SJCRH30 (cell line): ENCODE measurements at regions not wholly inside any gene's neighbourhood (a gene's known extent, or its start where the extent isn't known, plus 50 kb on each side); places are given as distances from the start of the nearest gene placed in this dataset.
A peak's percentile ranks its signal among the peaks of the same experiment; 100 is the strongest.

Source experiments
- DNase-seq, 2 experiments: peaks; one replicate each; pipeline ENCODE4 v3.0.0-alpha.2; 2015 to 2020
- H3K27ac ChIP-seq: fragments of 250-450 bp; sonication (Bioruptor Pico); 2 replicates; pipeline ENCODE4 v1.5.1; 2020; ENCODE audit warnings: mild to moderate bottlenecking, moderate library complexity
- H3K27me3 ChIP-seq: fragments of 250-450 bp; sonication (Bioruptor Pico); 2 replicates; pipeline ENCODE4 v1.5.1; 2020; ENCODE audit warnings: mild to moderate bottlenecking, moderate library complexity
- H3K36me3 ChIP-seq: fragments of 250-450 bp; sonication (Bioruptor Pico); 2 replicates; pipeline ENCODE4 v1.5.1; 2020; ENCODE audit warnings: mild to moderate bottlenecking, moderate library complexity
- H3K4me1 ChIP-seq: fragments of 250-450 bp; sonication (Bioruptor Pico); 2 replicates; pipeline ENCODE4 v1.5.1; 2020; ENCODE audit warnings: mild to moderate bottlenecking, moderate library complexity
- H3K4me3 ChIP-seq: fragments of 250-450 bp; sonication (Bioruptor Pico); 2 replicates; pipeline ENCODE4 v1.5.1; 2020; ENCODE audit warnings: mild to moderate bottlenecking, moderate library complexity
- H3K9me3 ChIP-seq: fragments of 250-450 bp; sonication (Bioruptor Pico); replicated peaks from 2 replicates; pipeline ENCODE4 v1.5.1; 2020; ENCODE audit warnings: mild to moderate bottlenecking, moderate library complexity

- Histone ChIP-seq H3K36me3 (no peaks in the 10 kb centered on the region), H3K27me3 (no peaks in the 10 kb centered on the region), H3K4me3 (no peak overlapping the region), H3K27ac (no peak overlapping the region), H3K9me3 (no peaks in the 10 kb centered on the region), H3K4me1 (no peaks in the 10 kb centered on the region)
- no peak for DNase-seq
These were observed 453.6 kb downstream of the CENPC start for GRCh38 chr4:67091673-67092072.

- Histone ChIP-seq H3K9me3 (no peaks in the 10 kb centered on the region), H3K27ac (no peak overlapping the region), H3K4me3 (no peak overlapping the region), H3K27me3 (no peaks in the 10 kb centered on the region), H3K4me1 (no peaks in the 10 kb centered on the region), H3K36me3 (no peaks in the 10 kb centered on the region)
- peak; percentile 49 to 79 for DNase-seq
These were observed 457.4 kb downstream of the CENPC start for GRCh38 chr4:67087897-67088296.

GRCh38 chr4:67084783-67085182 lies 460.5 kb downstream of the CENPC start:
- DNase-seq = no peak
- H3K4me1 ChIP-seq = peaks cover 8% of the 10 kb centered on the region

GRCh38 chr4:67083496-67083895 lies 461.8 kb downstream of the CENPC start:
- Histone ChIP-seq H3K9me3 (no peaks in the 10 kb centered on the region), H3K4me1 (peaks cover 10% of the 10 kb centered on the region), H3K27ac (no peak overlapping the region), H3K27me3 (no peaks in the 10 kb centered on the region), H3K36me3 (no peaks in the 10 kb centered on the region), H3K4me3 (no peak overlapping the region)
- DNase-seq = no peak

More at GRCh38 chr4:67084783-67085182, 460.5 kb downstream of the CENPC start:
- Histone ChIP-seq H3K4me3 (no peak overlapping the region), H3K27me3 (no peaks in the 10 kb centered on the region), H3K36me3 (no peaks in the 10 kb centered on the region), H3K27ac (no peak overlapping the region), H3K9me3 (no peaks in the 10 kb centered on the region)

- Histone ChIP-seq H3K9me3 (no peaks in the 10 kb centered on the region), H3K36me3 (no peaks in the 10 kb centered on the region), H3K4me3 (no peak overlapping the region), H3K27ac (no peak overlapping the region), H3K4me1 (peaks cover 10% of the 10 kb centered on the region), H3K27me3 (no peaks in the 10 kb centered on the region)
- no peak for DNase-seq
These were observed 462.6 kb downstream of the CENPC start for GRCh38 chr4:67082746-67083145.

- Histone ChIP-seq H3K36me3 (no peaks in the 10 kb centered on the region), H3K9me3 (no peaks in the 10 kb centered on the region), H3K4me3 (no peak overlapping the region), H3K4me1 (peaks cover 10% of the 10 kb centered on the region), H3K27me3 (no peaks in the 10 kb centered on the region), H3K27ac (no peak overlapping the region)
- peak; percentile 6 to 33 for DNase-seq
These were observed 465.2 kb downstream of the CENPC start for GRCh38 chr4:67080046-67080557.

GRCh38 chr4:67071641-67072040 lies 473.7 kb downstream of the CENPC start:
- H3K36me3 ChIP-seq = no peaks in the 10 kb centered on the region
- DNase-seq = no peak
- H3K9me3 ChIP-seq = no peaks in the 10 kb centered on the region; the same call in 1 of the 2 replicates
- no peak overlapping the region for H3K27ac ChIP-seq
- no peak overlapping the region for H3K4me3 ChIP-seq
- H3K27me3 ChIP-seq = no peaks in the 10 kb centered on the region
- H3K4me1 ChIP-seq = no peaks in the 10 kb centered on the region

- no peak for DNase-seq
- Histone ChIP-seq H3K4me1 (no peaks in the 10 kb centered on the region), H3K36me3 (no peaks in the 10 kb centered on the region), H3K27ac (no peak overlapping the region), H3K9me3 (no peaks in the 10 kb centered on the region; the same call in 1 of the 2 replicates), H3K4me3 (no peak overlapping the region), H3K27me3 (no peaks in the 10 kb centered on the region)
These were observed 490.0 kb downstream of the CENPC start for GRCh38 chr4:67055319-67055718.

- DNase-seq = no peak
- Histone ChIP-seq H3K27ac (no peak overlapping the region), H3K36me3 (no peaks in the 10 kb centered on the region), H3K4me3 (no peak overlapping the region), H3K4me1 (no peaks in the 10 kb centered on the region), H3K27me3 (no peaks in the 10 kb centered on the region), H3K9me3 (no peaks in the 10 kb centered on the region; the same call in 1 of the 2 replicates)
These were observed 490.4 kb downstream of the CENPC start for GRCh38 chr4:67054896-67055295.

- Histone ChIP-seq H3K9me3 (no peaks in the 10 kb centered on the region; the same call in none of the 2 replicates), H3K4me1 (no peaks in the 10 kb centered on the region), H3K4me3 (peak overlapping the region; percentile 22), H3K27me3 (no peaks in the 10 kb centered on the region), H3K36me3 (no peaks in the 10 kb centered on the region), H3K27ac (peak overlapping the region; percentile 5; the same call in 1 of the 2 replicates)
- DNase-seq = peak in 1 of 2 experiments; percentile 29
These were observed 492.3 kb downstream of the CENPC start for GRCh38 chr4:67052814-67053675.

- no peak overlapping the region for H3K4me3 ChIP-seq
- H3K36me3 ChIP-seq = no peaks in the 10 kb centered on the region
- H3K9me3 ChIP-seq = no peaks in the 10 kb centered on the region; the same call in none of the 2 replicates
- no peaks in the 10 kb centered on the region for H3K27me3 ChIP-seq
- no peak for DNase-seq
- no peak overlapping the region for H3K27ac ChIP-seq
- H3K4me1 ChIP-seq = no peaks in the 10 kb centered on the region
These were observed 494.1 kb downstream of the CENPC start for GRCh38 chr4:67051000-67051789.

- no peaks in the 10 kb centered on the region for H3K4me1 ChIP-seq
- H3K9me3 ChIP-seq = no peaks in the 10 kb centered on the region; the same call in none of the 2 replicates
- no peaks in the 10 kb centered on the region for H3K36me3 ChIP-seq
- no peak for DNase-seq
- H3K27ac ChIP-seq = no peak overlapping the region
- no peaks in the 10 kb centered on the region for H3K27me3 ChIP-seq
- no peak overlapping the region for H3K4me3 ChIP-seq
These were observed 495.9 kb downstream of the CENPC start for GRCh38 chr4:67049446-67049845.

- Histone ChIP-seq H3K4me1 (no peaks in the 10 kb centered on the region), H3K36me3 (no peaks in the 10 kb centered on the region), H3K27ac (no peak overlapping the region), H3K27me3 (no peaks in the 10 kb centered on the region), H3K4me3 (no peak overlapping the region), H3K9me3 (no peaks in the 10 kb centered on the region; the same call in none of the 2 replicates)
- no peak for DNase-seq
These were observed 496.8 kb downstream of the CENPC start for GRCh38 chr4:67048530-67048929.

GRCh38 chr4:67040315-67040714 lies 505.0 kb downstream of the CENPC start:
- no peak overlapping the region for H3K4me3 ChIP-seq
- H3K36me3 ChIP-seq = no peaks in the 10 kb centered on the region
- no peak for DNase-seq
- H3K27me3 ChIP-seq = no peaks in the 10 kb centered on the region
- H3K9me3 ChIP-seq = no peaks in the 10 kb centered on the region
- no peak overlapping the region for H3K27ac ChIP-seq
- H3K4me1 ChIP-seq = peaks cover 23% of the 10 kb centered on the region

GRCh38 chr4:67038228-67038566 lies 507.1 kb downstream of the CENPC start:
- Histone ChIP-seq H3K4me1 (peaks cover 28% of the 10 kb centered on the region), H3K27me3 (no peaks in the 10 kb centered on the region), H3K9me3 (0 out of 2 replicates have a peak, but pooled peaks cover 6% of the 10 kb centered on the region), H3K36me3 (no peaks in the 10 kb centered on the region), H3K4me3 (no peak overlapping the region), H3K27ac (no peak overlapping the region)
- no peak for DNase-seq
